GM13977 (cell line): ENCODE measurements at regions not wholly inside any gene's neighbourhood (a gene's known extent, or its start where the extent isn't known, plus 50 kb on each side); places are given as distances from the start of the nearest gene placed in this dataset.
"Not testable (repeated sequence)": the region's sequence is repeated elsewhere in the genome, so short reads cannot be mapped to it uniquely, and the experiment has no call there.

Source experiments
- DNase-seq: peaks from one replicate; pipeline ENCODE4 v3.0.0; 2012; ENCODE audit warnings: low spot score
- CTCF ChIP-seq: IDR thresholded peaks from 2 replicates; pipeline ENCODE4 v1.5.1; 2012; ENCODE audit warnings: mild to moderate bottlenecking, control low read depth; ENCODE audit not compliant: insufficient read depth; ENCODE audit errors: extremely low read depth, missing control alignments
- in situ Hi-C: fragments of 300-500 bp; cut with MboI; formaldehyde crosslinking; loops from one replicate; pipeline ENCODE4 v1.12.0; 2022; ENCODE audit warnings: low sequenced_read_pairs, low pct_unique_long_range_greater_than_20kb, mixed read lengths, inconsistent platforms; ENCODE audit not compliant: unreplicated experiment

DNA sequence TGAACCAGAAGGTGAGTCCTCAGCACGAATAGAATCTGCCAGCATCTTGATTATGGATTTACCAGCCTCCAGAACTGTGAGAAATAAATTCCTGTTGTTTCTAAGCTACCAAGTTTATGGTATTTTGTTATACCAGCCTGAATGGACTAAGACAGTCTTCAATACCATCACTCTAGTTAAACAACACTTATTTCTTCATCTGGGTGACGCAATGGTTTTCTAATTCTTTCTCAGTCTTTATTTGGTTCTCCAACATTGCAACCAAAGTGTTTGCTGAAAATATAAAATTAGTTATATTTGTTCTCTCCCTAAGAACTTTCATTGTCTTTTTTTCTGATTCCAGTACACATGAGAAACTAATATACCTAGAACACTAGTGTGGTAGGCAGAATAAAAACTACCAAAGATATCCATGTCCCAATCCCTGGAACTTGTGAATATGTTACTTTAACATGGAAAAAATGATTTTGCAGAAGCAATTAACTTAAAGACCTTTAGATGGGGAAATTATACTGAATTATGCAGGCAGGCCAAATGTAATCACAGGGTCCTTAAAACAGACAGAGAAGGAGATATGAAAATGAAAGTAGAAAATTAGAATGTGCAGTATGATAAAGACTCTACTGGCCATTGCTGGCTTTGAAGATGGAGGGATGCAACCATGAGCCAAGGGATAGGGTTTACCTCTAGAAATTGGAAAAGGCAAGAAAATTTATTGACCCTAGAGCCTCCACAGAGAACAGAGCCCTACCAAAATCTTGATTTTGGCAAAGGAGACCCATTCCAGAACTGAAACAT, 1115.1 kb downstream of the PLA2G4A start:
- in situ Hi-C loops: no loop called here
- no peak for TF ChIP-seq CTCF
- DNase-seq: no peak

- in situ Hi-C loops, DNase-seq: not testable (repeated sequence)
These were observed 1117.9 kb downstream of the PLA2G4A start for GRCh38 chr1:187946661-187947060.

DNA sequence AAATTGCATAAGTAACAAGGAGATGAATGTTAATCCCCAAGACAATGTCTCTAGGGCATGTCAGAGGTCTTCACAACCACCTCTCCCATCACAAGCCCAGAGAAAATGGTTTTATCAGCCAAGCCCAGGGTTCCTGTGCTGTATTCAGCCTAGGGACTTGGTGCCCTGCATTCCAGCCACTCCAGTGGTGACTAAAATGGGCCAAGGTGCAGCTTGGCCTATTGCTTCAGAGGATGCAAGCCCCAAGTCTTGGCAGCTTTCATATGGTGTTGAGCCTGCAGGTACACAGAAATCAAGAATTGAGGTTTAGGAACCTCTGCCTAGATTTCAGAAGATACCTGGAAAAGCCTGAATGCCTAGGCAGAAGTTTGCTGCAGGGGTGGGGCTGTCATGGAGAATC, 1118.6 kb downstream of the PLA2G4A start:
- TF ChIP-seq CTCF: no peak
- in situ Hi-C loops: no loop called here
- DNase-seq: no peak

- in situ Hi-C loops: no loop called here
- TF ChIP-seq CTCF: no peak
These were observed 1119.5 kb downstream of the PLA2G4A start for GRCh38 chr1:187948170-187948794.

GRCh38 chr1:187949567-187949966, 1120.8 kb downstream of the PLA2G4A start:
- no peak for TF ChIP-seq CTCF
- DNase-seq: no peak
- in situ Hi-C loops: no loop called here

More at GRCh38 chr1:187948170-187948794, 1119.5 kb downstream of the PLA2G4A start:
- no peak for DNase-seq

DNA sequence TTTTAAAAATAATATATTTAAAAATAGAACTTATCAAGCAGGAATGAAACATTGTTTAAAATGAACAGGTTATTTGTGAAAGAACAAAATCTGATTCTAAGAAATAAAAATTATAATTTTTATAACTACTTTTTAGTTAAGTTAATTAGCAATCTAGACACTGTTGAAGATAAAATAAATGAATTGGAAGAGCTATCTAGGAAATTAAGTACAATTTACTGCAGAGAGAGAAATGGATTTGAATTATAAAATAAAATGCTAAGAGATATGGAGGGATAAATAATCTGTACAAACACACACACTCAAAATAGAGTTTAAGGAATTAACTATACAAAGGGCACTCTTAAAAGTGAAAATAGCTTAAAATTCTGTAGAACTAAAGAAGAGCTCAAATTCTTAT, 1123.1 kb downstream of the PLA2G4A start:
- in situ Hi-C loops: no loop called here
- TF ChIP-seq CTCF: no peak
- DNase-seq: no peak

GRCh38 chr1:187952446-187952845, 1123.7 kb downstream of the PLA2G4A start:
- no peak for TF ChIP-seq CTCF
- in situ Hi-C loops: no loop called here
- DNase-seq: no peak
